ENCODE measurements at regions not wholly inside any gene's neighbourhood (a gene's known extent, or its start where the extent isn't known, plus 50 kb on each side); places are given as distances from the start of the nearest gene placed in this dataset.

- H3K79me1 ChIP-seq (replicated peaks; ENCODE audit: low read length, poor library complexity, severe bottlenecking): no peaks in the 10 kb centered on the region
- H3K4ac ChIP-seq (ENCODE audit: low read depth in 1 of 2, low read length in 2 of 2): no peak overlapping the region
- no peak overlapping the region for H3K18ac ChIP-seq (ENCODE audit: low read depth in 1 of 2, low read length in 2 of 2)
- no peak overlapping the region for H3K4me2 ChIP-seq (ENCODE audit: low read length, poor library complexity, severe bottlenecking)
- no peaks in the 10 kb centered on the region for H3K4me1 ChIP-seq (ENCODE audit: control insufficient read depth, insufficient read depth, low read depth, low read length)
- H3K27ac ChIP-seq (ENCODE audit: low read length, poor library complexity, severe bottlenecking): no peak overlapping the region
- WGBS: 71% methylated on average over 3 of the region's 4 CpGs
- no peak overlapping the region for H2AK5ac ChIP-seq (ENCODE audit: low read length, severe bottlenecking)
- no peaks in the 10 kb centered on the region for H3K9me3 ChIP-seq (ENCODE audit: control insufficient read depth, low read length)
- no peak overlapping the region for H2BK15ac ChIP-seq (ENCODE audit: low read depth, poor library complexity, severe bottlenecking)
- no peak overlapping the region for H2BK120ac ChIP-seq (ENCODE audit: low read depth, low read length)
- H2BK12ac ChIP-seq (ENCODE audit: low read length in 2 of 2): no peak overlapping the region
- H4K8ac ChIP-seq (ENCODE audit: low read length): no peak overlapping the region
- H3K9ac ChIP-seq (ENCODE audit: low read length): no peak overlapping the region
- peaks cover 6 to 90% of the 10 kb centered on the region in 2 experiments for H3K36me3 ChIP-seq (ENCODE audit: control insufficient read depth in 1 of 2, insufficient read depth in 2 of 2, low read depth in 1 of 2, low read length in 2 of 2)
- H3K23ac ChIP-seq (ENCODE audit: low read length in 2 of 2): no peak overlapping the region
- no peaks in the 10 kb centered on the region for H3K27me3 ChIP-seq (ENCODE audit: control insufficient read depth in 1 of 2, insufficient read depth in 1 of 2, low read length in 2 of 2)
- no peak overlapping the region for H2BK5ac ChIP-seq (ENCODE audit: low read depth, low read length, poor library complexity, severe bottlenecking)
- no peak overlapping the region for H2AFZ ChIP-seq (ENCODE audit: low read depth, low read length)
- H3K14ac ChIP-seq (ENCODE audit: low read length in 2 of 2): no peak overlapping the region
- no peak overlapping the region for H3K4me3 ChIP-seq (ENCODE audit: insufficient read depth in 1 of 2, low read depth in 1 of 2, low read length in 2 of 2)
- no peak overlapping the region for H4K91ac ChIP-seq (ENCODE audit: low read length)
- DNase-seq: no peak
Observed at GRCh38 chr11:33582636-33583325, 117.8 kb downstream of the C11orf91 start.

- Histone ChIP-seq H2BK5ac (ENCODE audit: low read depth, low read length, poor library complexity, severe bottlenecking) (no peak overlapping the region), H3K4me3 (ENCODE audit: insufficient read depth in 1 of 2, low read depth in 1 of 2, low read length in 2 of 2) (no peak overlapping the region), H3K4me2 (ENCODE audit: low read length, poor library complexity, severe bottlenecking) (no peak overlapping the region), H3K9ac (ENCODE audit: low read length) (no peak overlapping the region), H4K91ac (ENCODE audit: low read length) (no peak overlapping the region), H3K14ac (ENCODE audit: low read length in 2 of 2) (no peak overlapping the region), H3K27ac (ENCODE audit: low read length, poor library complexity, severe bottlenecking) (no peak overlapping the region), H3K79me1 (replicated peaks; ENCODE audit: low read length, poor library complexity, severe bottlenecking) (no peaks in the 10 kb centered on the region), H2BK120ac (ENCODE audit: low read depth, low read length) (no peak overlapping the region), H3K4me1 (ENCODE audit: control insufficient read depth, insufficient read depth, low read depth, low read length) (no peaks in the 10 kb centered on the region), H3K4ac (ENCODE audit: low read depth in 1 of 2, low read length in 2 of 2) (no peak overlapping the region), H2BK15ac (ENCODE audit: low read depth, poor library complexity, severe bottlenecking) (no peak overlapping the region), H3K36me3 (ENCODE audit: control insufficient read depth in 1 of 2, insufficient read depth in 2 of 2, low read depth in 1 of 2, low read length in 2 of 2) (peaks cover 6 to 91% of the 10 kb centered on the region in 2 experiments), H2BK12ac (ENCODE audit: low read length in 2 of 2) (no peak overlapping the region), H2AFZ (ENCODE audit: low read depth, low read length) (no peak overlapping the region), H3K23ac (ENCODE audit: low read length in 2 of 2) (no peak overlapping the region), H3K27me3 (ENCODE audit: control insufficient read depth in 1 of 2, insufficient read depth in 1 of 2, low read length in 2 of 2) (no peaks in the 10 kb centered on the region), H4K8ac (ENCODE audit: low read length) (no peak overlapping the region), H3K18ac (ENCODE audit: low read depth in 1 of 2, low read length in 2 of 2) (no peak overlapping the region), H3K9me3 (ENCODE audit: control insufficient read depth, low read length) (no peaks in the 10 kb centered on the region), H2AK5ac (ENCODE audit: low read length, severe bottlenecking) (no peak overlapping the region)
- 95% methylated on average over 4 of the region's 4 CpGs for WGBS
- no peak for DNase-seq
Observed at GRCh38 chr11:33579101-33579500, 121.5 kb downstream of the C11orf91 start.

GRCh38 chr11:33577204-33577603, 123.4 kb downstream of the C11orf91 start:
- H3K18ac ChIP-seq (ENCODE audit: low read depth in 1 of 2, low read length in 2 of 2): no peak overlapping the region
- no peak overlapping the region for H2BK120ac ChIP-seq (ENCODE audit: low read depth, low read length)
- no peak overlapping the region for H2BK5ac ChIP-seq (ENCODE audit: low read depth, low read length, poor library complexity, severe bottlenecking)
- no peak overlapping the region for H3K27ac ChIP-seq (ENCODE audit: low read length, poor library complexity, severe bottlenecking)
- H3K23ac ChIP-seq (ENCODE audit: low read length in 2 of 2): no peak overlapping the region
- no peaks in the 10 kb centered on the region for H3K4me1 ChIP-seq (ENCODE audit: control insufficient read depth, insufficient read depth, low read depth, low read length)
- no peaks in the 10 kb centered on the region for H3K9me3 ChIP-seq (ENCODE audit: control insufficient read depth, low read length)
- DNase-seq: no peak
- H3K14ac ChIP-seq (ENCODE audit: low read length in 2 of 2): no peak overlapping the region
- H4K91ac ChIP-seq (ENCODE audit: low read length): no peak overlapping the region
- H3K79me1 ChIP-seq (replicated peaks; ENCODE audit: low read length, poor library complexity, severe bottlenecking): no peaks in the 10 kb centered on the region
- no peak overlapping the region for H3K4me2 ChIP-seq (ENCODE audit: low read length, poor library complexity, severe bottlenecking)
- no peak overlapping the region for H2BK12ac ChIP-seq (ENCODE audit: low read length in 2 of 2)
- no peak overlapping the region for H2AFZ ChIP-seq (ENCODE audit: low read depth, low read length)
- no peaks in the 10 kb centered on the region for H3K27me3 ChIP-seq (ENCODE audit: control insufficient read depth in 1 of 2, insufficient read depth in 1 of 2, low read length in 2 of 2)
- no peak overlapping the region for H3K4ac ChIP-seq (ENCODE audit: low read depth in 1 of 2, low read length in 2 of 2)
- no peak overlapping the region for H3K4me3 ChIP-seq (ENCODE audit: insufficient read depth in 1 of 2, low read depth in 1 of 2, low read length in 2 of 2)
- no peak overlapping the region for H2AK5ac ChIP-seq (ENCODE audit: low read length, severe bottlenecking)
- peaks cover 3 to 86% of the 10 kb centered on the region in 2 experiments for H3K36me3 ChIP-seq (ENCODE audit: control insufficient read depth in 1 of 2, insufficient read depth in 2 of 2, low read depth in 1 of 2, low read length in 2 of 2)
- H3K9ac ChIP-seq (ENCODE audit: low read length): no peak overlapping the region
- WGBS: 93% methylated on average over 6 of the region's 6 CpGs
- no peak overlapping the region for H2BK15ac ChIP-seq (ENCODE audit: low read depth, poor library complexity, severe bottlenecking)
- H4K8ac ChIP-seq (ENCODE audit: low read length): no peak overlapping the region

GRCh38 chr11:33575311-33575710, 125.3 kb downstream of the C11orf91 start:
- WGBS: 87% methylated on average over 5 of the region's 5 CpGs
- Histone ChIP-seq H3K23ac (ENCODE audit: low read length in 2 of 2) (no peak overlapping the region), H2BK15ac (ENCODE audit: low read depth, poor library complexity, severe bottlenecking) (no peak overlapping the region), H3K27ac (ENCODE audit: low read length, poor library complexity, severe bottlenecking) (no peak overlapping the region), H3K4me2 (ENCODE audit: low read length, poor library complexity, severe bottlenecking) (no peak overlapping the region), H3K14ac (ENCODE audit: low read length in 2 of 2) (no peak overlapping the region), H3K4ac (ENCODE audit: low read depth in 1 of 2, low read length in 2 of 2) (no peak overlapping the region), H2BK120ac (ENCODE audit: low read depth, low read length) (no peak overlapping the region), H2AK5ac (ENCODE audit: low read length, severe bottlenecking) (no peak overlapping the region), H3K9ac (ENCODE audit: low read length) (no peak overlapping the region), H4K8ac (ENCODE audit: low read length) (no peak overlapping the region), H2BK12ac (ENCODE audit: low read length in 2 of 2) (no peak overlapping the region), H3K4me1 (ENCODE audit: control insufficient read depth, insufficient read depth, low read depth, low read length) (no peaks in the 10 kb centered on the region), H3K9me3 (ENCODE audit: control insufficient read depth, low read length) (no peaks in the 10 kb centered on the region), H2BK5ac (ENCODE audit: low read depth, low read length, poor library complexity, severe bottlenecking) (no peak overlapping the region), H3K4me3 (ENCODE audit: insufficient read depth in 1 of 2, low read depth in 1 of 2, low read length in 2 of 2) (no peak overlapping the region), H3K36me3 (ENCODE audit: control insufficient read depth in 1 of 2, insufficient read depth in 2 of 2, low read depth in 1 of 2, low read length in 2 of 2) (peaks cover 0 to 85% of the 10 kb centered on the region in 2 experiments), H3K79me1 (replicated peaks; ENCODE audit: low read length, poor library complexity, severe bottlenecking) (no peaks in the 10 kb centered on the region), H3K27me3 (ENCODE audit: control insufficient read depth in 1 of 2, insufficient read depth in 1 of 2, low read length in 2 of 2) (no peaks in the 10 kb centered on the region), H3K18ac (ENCODE audit: low read depth in 1 of 2, low read length in 2 of 2) (no peak overlapping the region), H4K91ac (ENCODE audit: low read length) (no peak overlapping the region), H2AFZ (ENCODE audit: low read depth, low read length) (no peak overlapping the region)
- DNase-seq: no peak
